H1 (cell line): ENCODE measurements at regions not wholly inside any gene's neighbourhood (a gene's known extent, or its start where the extent isn't known, plus 50 kb on each side); places are given as distances from the start of the nearest gene placed in this dataset.

Experiments
- CTCF ChIA-PET: fragments of 300-600 bp; sonication (Branson Sonifier 250); formaldehyde crosslinking; loops from one replicate; lab custom pipeline; 2021; ENCODE audit not compliant: partially characterized antibody; lab: Charles Lee
- POLR2A ChIA-PET: fragments of 300-600 bp; sonication (Branson Sonifier 250); formaldehyde crosslinking; loops from one replicate; lab custom pipeline; 2021; ENCODE audit warnings: inconsistent platforms; ENCODE audit not compliant: partially characterized antibody; lab: Charles Lee
- DNase-seq, 2 experiments: peaks; one replicate each; pipeline versions ENCODE4 v3.0.0 to v3.0.0-alpha.2; 2010 to 2022; ENCODE audit warnings: low spot score in 2 of 2, low read depth in 1 of 2, mixed read lengths in 1 of 2
- FAIRE-seq: peaks from 2 replicates; lab custom pipeline; 2011; peaks lifted over from hg19 to GRCh38; lab: Jason Lieb, UNC
- H2AFZ ChIP-seq: 2 replicates; pipeline ENCODE4 v1.8.1; 2012; ENCODE audit warnings: low read length, inconsistent platforms
- H2AK5ac ChIP-seq: 2 replicates; pipeline ENCODE4 v1.6.1; 2013; ENCODE audit warnings: low read depth, low read length
- H2BK120ac ChIP-seq: replicated peaks from 2 replicates; pipeline ENCODE3; 2013; ENCODE audit warnings: low read depth, low read length, inconsistent platforms
- H2BK12ac ChIP-seq: 2 replicates; pipeline ENCODE4 v1.6.1; 2013; ENCODE audit warnings: low read depth, low read length
- H2BK15ac ChIP-seq: 2 replicates; pipeline ENCODE4 v1.6.1; 2013; ENCODE audit warnings: low read length
- H2BK20ac ChIP-seq: 2 replicates; pipeline ENCODE4 v1.6.1; 2013; ENCODE audit warnings: low read length
- H2BK5ac ChIP-seq: 2 replicates; pipeline ENCODE4 v1.6.1; 2013; ENCODE audit warnings: low read depth, low read length
- H3K14ac ChIP-seq: 2 replicates; pipeline ENCODE4 v1.6.1; 2013; ENCODE audit warnings: inconsistent platforms; ENCODE audit not compliant: insufficient read length
- H3K18ac ChIP-seq: 2 replicates; pipeline ENCODE4 v1.6.1; 2013; ENCODE audit warnings: low read length; ENCODE audit errors: extremely low read depth
- H3K23ac ChIP-seq: 2 replicates; pipeline ENCODE4 v1.6.1; 2013; ENCODE audit warnings: inconsistent platforms; ENCODE audit not compliant: insufficient read length
- H3K23me2 ChIP-seq: 2 replicates; pipeline ENCODE4 v1.6.1; 2013; ENCODE audit warnings: low read depth, low read length
- H3K27ac ChIP-seq: 2 replicates; pipeline ENCODE4 v1.6.1; 2011; ENCODE audit warnings: low read depth, low read length, inconsistent platforms
- H3K27me3 ChIP-seq, 4 experiments: replicated peaks in 1 of 4; 1 replicate in 1 of 4; 2 replicates in 3 of 4; pipeline versions ENCODE4 v1.6.1 to v1.8.1; 2011 to 2013; ENCODE audit warnings: low read length in 3 of 4, mild to moderate bottlenecking in 3 of 4, inconsistent platforms in 2 of 4, mixed read lengths in 2 of 4, moderate library complexity in 1 of 4; ENCODE audit not compliant: control insufficient read depth in 3 of 4, insufficient read depth in 3 of 4; ENCODE audit errors: extremely low read depth in 1 of 4
- H3K36me3 ChIP-seq, 4 experiments: 2 replicates each; pipeline versions ENCODE4 v1.6.1 to v1.8.1; 2011 to 2013; ENCODE audit warnings: mild to moderate bottlenecking in 4 of 4, low read length in 3 of 4, moderate library complexity in 2 of 4, control low read depth in 1 of 4, inconsistent platforms in 1 of 4; ENCODE audit not compliant: insufficient read depth in 4 of 4, control insufficient read depth in 2 of 4
- H3K4ac ChIP-seq: replicated peaks from 2 replicates; pipeline ENCODE3; 2013; ENCODE audit warnings: low read length, low read depth, mixed read lengths, inconsistent platforms; ENCODE audit not compliant: insufficient read length
- H3K4me1 ChIP-seq, 4 experiments: replicated peaks in 1 of 4; 1 replicate in 1 of 4; 2 replicates in 3 of 4; pipeline versions ENCODE4 v1.6.1 to v1.8.1; 2011 to 2013; ENCODE audit warnings: low read length in 3 of 4, inconsistent platforms in 2 of 4, mixed read lengths in 1 of 4; ENCODE audit not compliant: insufficient read depth in 4 of 4, control insufficient read depth in 3 of 4
- H3K4me2 ChIP-seq, 2 experiments: 2 replicates each; pipeline versions ENCODE4 v1.6.1 to v1.8.1; 2011 to 2013; ENCODE audit warnings: low read depth in 2 of 2, low read length in 2 of 2, control low read depth in 1 of 2, inconsistent platforms in 1 of 2, mild to moderate bottlenecking in 1 of 2; ENCODE audit not compliant: insufficient read depth in 1 of 2
- H3K4me3 ChIP-seq, 4 experiments: fragments of 200-600, 300-600 bp in 1 of 4; sonication (generic), shearing (Covaris generic), sonication (Bioruptor Twin) in 1 of 4; 2 replicates each; pipeline versions ENCODE4 v1.5.1 to v1.8.1; 2011 to 2016; ENCODE audit warnings: low read length in 4 of 4, low read depth in 3 of 4, control low read depth in 2 of 4, inconsistent platforms in 2 of 4, mild to moderate bottlenecking in 2 of 4, mixed read lengths in 1 of 4, moderate library complexity in 1 of 4; ENCODE audit not compliant: insufficient read depth in 2 of 4; ENCODE audit errors: extremely low read depth in 1 of 4
- H3K56ac ChIP-seq: replicated peaks from 2 replicates; pipeline ENCODE3; 2013; ENCODE audit warnings: low read depth, mild to moderate bottlenecking, mixed read lengths, low read length, inconsistent platforms; ENCODE audit not compliant: insufficient read length
- H3K79me1 ChIP-seq: 2 replicates; pipeline ENCODE4 v1.6.1; 2013; ENCODE audit warnings: low read depth, low read length, control low read depth
- H3K79me2 ChIP-seq, 2 experiments: 2 replicates each; pipeline versions ENCODE4 v1.6.1 to v1.8.1; 2012 to 2013; ENCODE audit warnings: low read length in 2 of 2, mild to moderate bottlenecking in 2 of 2, inconsistent platforms in 1 of 2; ENCODE audit not compliant: insufficient read depth in 2 of 2, control insufficient read depth in 1 of 2
- H3K9ac ChIP-seq, 4 experiments: replicated peaks in 1 of 4; 1 replicate in 1 of 4; 2 replicates in 3 of 4; pipeline versions ENCODE4 v1.6.1 to v1.8.1; 2011 to 2013; ENCODE audit warnings: low read depth in 3 of 4, low read length in 3 of 4, control low read depth in 2 of 4, mild to moderate bottlenecking in 2 of 4, moderate library complexity in 2 of 4, inconsistent platforms in 1 of 4; ENCODE audit errors: extremely low read depth in 1 of 4
- H3K9me3 ChIP-seq, 2 experiments: 2 replicates each; pipeline versions ENCODE4 v1.6.1 to v1.8.1; 2012 to 2013; ENCODE audit warnings: mild to moderate bottlenecking in 2 of 2, moderate library complexity in 2 of 2, control low read depth in 1 of 2, inconsistent platforms in 1 of 2, low read depth in 1 of 2, low read length in 1 of 2, mixed read lengths in 1 of 2; ENCODE audit not compliant: insufficient read depth in 2 of 2
- H4K20me1 ChIP-seq, 2 experiments: replicated peaks in 1 of 2; 2 replicates each; pipeline versions ENCODE3 to v1.8.1; 2011 to 2013; ENCODE audit warnings: inconsistent platforms in 2 of 2, low read length in 2 of 2, mild to moderate bottlenecking in 1 of 2; ENCODE audit not compliant: insufficient read depth in 2 of 2, control insufficient read depth in 1 of 2
- H4K5ac ChIP-seq: 2 replicates; pipeline ENCODE4 v1.6.1; 2013; ENCODE audit warnings: low read length, low read depth, mixed read lengths, inconsistent platforms; ENCODE audit not compliant: insufficient read length
- H4K8ac ChIP-seq: 2 replicates; pipeline ENCODE4 v1.8.0; 2013; ENCODE audit warnings: mild to moderate bottlenecking, moderate library complexity, low read length, inconsistent platforms; ENCODE audit not compliant: insufficient read depth; ENCODE audit errors: extremely low read depth
- H4K91ac ChIP-seq: replicated peaks from 2 replicates; pipeline ENCODE3; 2013; ENCODE audit warnings: low read length, mixed read lengths, inconsistent platforms; ENCODE audit not compliant: insufficient read length
- CEBPB ChIP-seq: IDR thresholded peaks from 2 replicates; pipeline ENCODE4 v1.6.1; 2012; ENCODE audit warnings: low read depth, low read length
- CTCF ChIP-seq, 3 experiments: IDR thresholded peaks; 1 replicate in 2 of 3; 2 replicates in 1 of 3; pipeline versions ENCODE4 v1.5.1 to v1.6.1; 2011; ENCODE audit warnings: low read length in 3 of 3, mild to moderate bottlenecking in 3 of 3, inconsistent platforms in 2 of 3, low read depth in 1 of 3, moderate library complexity in 1 of 3; ENCODE audit not compliant: insufficient read depth in 1 of 3; ENCODE audit errors: control extremely low read depth in 1 of 3
- EGR1 ChIP-seq: IDR thresholded peaks from 2 replicates; pipeline ENCODE4 v1.6.1; 2011; ENCODE audit warnings: low read depth, low read length, borderline replicate concordance
- GTF2F1 ChIP-seq: IDR thresholded peaks from 2 replicates; pipeline ENCODE4 v1.6.1; 2012; ENCODE audit warnings: low read depth, low read length, improper control_type of control experiment, borderline replicate concordance
- JUND ChIP-seq: IDR thresholded peaks from 2 replicates; pipeline ENCODE4 v1.6.1; 2011; ENCODE audit warnings: mild to moderate bottlenecking, improper control_type of control experiment, low read length
- RAD21 ChIP-seq, 2 experiments: IDR thresholded peaks in 1 of 2; conservative IDR thresholded peaks in 1 of 2; 2 replicates each; pipeline ENCODE4 v1.6.1; 2011; ENCODE audit warnings: low read depth in 2 of 2, low read length in 2 of 2, improper control_type of control experiment in 1 of 2, inconsistent platforms in 1 of 2, mild to moderate bottlenecking in 1 of 2, moderate library complexity in 1 of 2
- RXRA ChIP-seq: IDR thresholded peaks from 2 replicates; pipeline ENCODE4 v1.6.1; 2011; ENCODE audit warnings: low read depth, mild to moderate bottlenecking, low read length, moderate library complexity; ENCODE audit not compliant: insufficient read depth
- YY1 ChIP-seq: IDR thresholded peaks from 2 replicates; pipeline ENCODE4 v1.6.1; 2011; ENCODE audit warnings: low read depth, mild to moderate bottlenecking, low read length
- WGBS, 2 experiments: shearing (Covaris generic) in 1 of 2; methylation state at CpG; one replicate each; pipeline versions ENCODE4 v1.1.6 to v1.1.7; 2013 to 2015; ENCODE audit warnings: low lambda C conversion rate in 2 of 2, mixed read lengths in 2 of 2, inconsistent platforms in 1 of 2, low coverage in 1 of 2, missing lambda C conversion rate in 1 of 2; ENCODE audit not compliant: insufficient replicate concordance in 2 of 2, insufficient coverage in 1 of 2, insufficient read length in 1 of 2; ENCODE audit errors: extremely low coverage in 1 of 2, missing lambda C conversion rate in 1 of 2; 5-methylcytosine and 5-hydroxymethylcytosine counted together

GRCh38 chr7:121587435-121587834 lies 191.3 kb upstream of the FAM3C start:
- no peak overlapping the region for H3K4ac ChIP-seq
- H3K27me3 ChIP-seq: no peaks in the 10 kb centered on the region
- no peak overlapping the region; the same call in 1 of the 2 replicates for H2BK5ac ChIP-seq
- H3K4me3 ChIP-seq: no peak overlapping the region
- H2BK120ac ChIP-seq: peak overlapping the region; percentile 50
- H2BK15ac ChIP-seq: no peak overlapping the region
- peak overlapping the region; percentile 1; the same call in 1 of the 2 replicates for H2AFZ ChIP-seq
- no peaks in the 10 kb centered on the region for H3K79me2 ChIP-seq
- CTCF ChIA-PET: interaction anchor here (1.0 kb wide), 2 partner anchors 9 to 37 kb away, joined by 3 to 4 read pairs; no protein-coding TSS in a partner anchor
- no peak overlapping the region for H3K56ac ChIP-seq
- H3K4me1 ChIP-seq: peaks cover 0 to 4% (median 0%) of the 10 kb centered on the region in 4 experiments; a peak in 2 of 7 replicates
- no peaks in the 10 kb centered on the region for H3K9me3 ChIP-seq
- no peaks in the 10 kb centered on the region for H3K23me2 ChIP-seq
- H2BK20ac ChIP-seq: no peak overlapping the region
- no peak overlapping the region for H3K14ac ChIP-seq
- H3K18ac ChIP-seq: no peak overlapping the region
- DNase-seq: no peak
- POLR2A ChIA-PET: no interaction called here
- no peaks in the 10 kb centered on the region for H3K79me1 ChIP-seq
- H4K20me1 ChIP-seq: no peaks in the 10 kb centered on the region
- H3K9ac ChIP-seq: no peak overlapping the region
- WGBS, 2 experiments: 81% methylated on average over 5 of the region's 5 CpGs; no CpG with 5 or more reads in 1 of the 2 experiments
- no peak overlapping the region for H4K91ac ChIP-seq
- H3K27ac ChIP-seq: no peak overlapping the region
- no peak overlapping the region for H3K4me2 ChIP-seq
- H3K23ac ChIP-seq: no peak overlapping the region
- FAIRE-seq: no peak
- H4K5ac ChIP-seq: no peak overlapping the region
- no peaks in the 10 kb centered on the region; a peak in 1 of 8 replicates for H3K36me3 ChIP-seq
- H4K8ac ChIP-seq: no peak overlapping the region
- TF ChIP-seq RXRA (no peak), YY1 (no peak), GTF2F1 (no peak), CTCF (IDR thresholded peaks at IDR 0.05; ENCODE audit: control extremely low read depth in 1 of 3, insufficient read depth in 1 of 3, low read depth in 1 of 3, low read length in 3 of 3) (no peak), EGR1 (no peak), RAD21 (IDR thresholded peaks at IDR 0.05 in 1 of 2, conservative IDR thresholded peaks at IDR 0.05 in 1 of 2; ENCODE audit: low read depth in 2 of 2, low read length in 2 of 2) (no peak), CEBPB (no peak), JUND (no peak)
- TF ChIP-seq, all 59 proteins: peak for 0
- H2BK12ac ChIP-seq: no peak overlapping the region
- H2AK5ac ChIP-seq: no peak overlapping the region
